ENCODE measurements at regions not wholly inside any gene's neighbourhood (a gene's known extent, or its start where the extent isn't known, plus 50 kb on each side); places are given as distances from the start of the nearest gene placed in this dataset.

GRCh38 chr13:85997587-85997986, 198.4 kb upstream of the SLITRK6 start:
- H3K27me3 Mint-ChIP-seq (ENCODE audit: unreplicated experiment) = peaks cover 3% of the 10 kb centered on the region
- no peaks in the 10 kb centered on the region for H3K36me3 Mint-ChIP-seq (ENCODE audit: unreplicated experiment)
- no peaks in the 10 kb centered on the region for H3K9me3 Mint-ChIP-seq (ENCODE audit: unreplicated experiment)
- H3K27ac Mint-ChIP-seq (ENCODE audit: unreplicated experiment) = no peak overlapping the region
- no peak overlapping the region for H3K4me3 Mint-ChIP-seq (ENCODE audit: unreplicated experiment)
- DNase-seq (ENCODE audit: extremely low spot score, unreplicated experiment) = no peak
- TF ChIP-seq CTCF (IDR thresholded peaks at IDR 0.05) = no peak
- H3K4me1 Mint-ChIP-seq (ENCODE audit: unreplicated experiment) = no peaks in the 10 kb centered on the region

- no peak for DNase-seq (ENCODE audit: extremely low spot score, unreplicated experiment)
- no peak for TF ChIP-seq CTCF (IDR thresholded peaks at IDR 0.05)
- Mint-ChIP-seq H3K27me3 (ENCODE audit: unreplicated experiment) (peaks cover 5% of the 10 kb centered on the region), H3K9me3 (ENCODE audit: unreplicated experiment) (no peaks in the 10 kb centered on the region), H3K27ac (ENCODE audit: unreplicated experiment) (no peak overlapping the region), H3K4me1 (ENCODE audit: unreplicated experiment) (no peaks in the 10 kb centered on the region), H3K36me3 (ENCODE audit: unreplicated experiment) (no peaks in the 10 kb centered on the region), H3K4me3 (ENCODE audit: unreplicated experiment) (no peak overlapping the region)
These were observed 196.7 kb upstream of the SLITRK6 start for GRCh38 chr13:85995788-85996418.

GRCh38 chr13:85993567-85993966, 194.3 kb upstream of the SLITRK6 start:
- H3K4me3 Mint-ChIP-seq (ENCODE audit: unreplicated experiment) = no peak overlapping the region

GRCh38 chr13:85990397-85990796, 191.2 kb upstream of the SLITRK6 start:
- no peak for DNase-seq (ENCODE audit: extremely low spot score, unreplicated experiment)
- H3K4me3 Mint-ChIP-seq (ENCODE audit: unreplicated experiment) = no peak overlapping the region
- H3K27ac Mint-ChIP-seq (ENCODE audit: unreplicated experiment) = no peak overlapping the region
- H3K4me1 Mint-ChIP-seq (ENCODE audit: unreplicated experiment) = peaks cover 9% of the 10 kb centered on the region
- H3K36me3 Mint-ChIP-seq (ENCODE audit: unreplicated experiment) = no peaks in the 10 kb centered on the region
- H3K27me3 Mint-ChIP-seq (ENCODE audit: unreplicated experiment) = peaks cover 5% of the 10 kb centered on the region
- no peak for TF ChIP-seq CTCF (IDR thresholded peaks at IDR 0.05)
- no peaks in the 10 kb centered on the region for H3K9me3 Mint-ChIP-seq (ENCODE audit: unreplicated experiment)

More at GRCh38 chr13:85993567-85993966, 194.3 kb upstream of the SLITRK6 start:
- TF ChIP-seq CTCF (IDR thresholded peaks at IDR 0.05) = no peak
- H3K4me1 Mint-ChIP-seq (ENCODE audit: unreplicated experiment) = no peaks in the 10 kb centered on the region
- DNase-seq (ENCODE audit: extremely low spot score, unreplicated experiment) = no peak
- no peak overlapping the region for H3K27ac Mint-ChIP-seq (ENCODE audit: unreplicated experiment)
- peaks cover 5% of the 10 kb centered on the region for H3K27me3 Mint-ChIP-seq (ENCODE audit: unreplicated experiment)
- no peaks in the 10 kb centered on the region for H3K9me3 Mint-ChIP-seq (ENCODE audit: unreplicated experiment)
- H3K36me3 Mint-ChIP-seq (ENCODE audit: unreplicated experiment) = no peaks in the 10 kb centered on the region

- Mint-ChIP-seq H3K27ac (ENCODE audit: unreplicated experiment) (no peak overlapping the region), H3K36me3 (ENCODE audit: unreplicated experiment) (no peaks in the 10 kb centered on the region), H3K27me3 (ENCODE audit: unreplicated experiment) (no peaks in the 10 kb centered on the region), H3K4me3 (ENCODE audit: unreplicated experiment) (no peak overlapping the region), H3K9me3 (ENCODE audit: unreplicated experiment) (no peaks in the 10 kb centered on the region), H3K4me1 (ENCODE audit: unreplicated experiment) (peaks cover 10% of the 10 kb centered on the region)
- TF ChIP-seq CTCF (IDR thresholded peaks at IDR 0.05) = no peak
- DNase-seq (ENCODE audit: extremely low spot score, unreplicated experiment) = no peak
These were observed 186.6 kb upstream of the SLITRK6 start for GRCh38 chr13:85985797-85986196.

Measured in osteocyte (in vitro differentiated cells).